SK-N-SH (cell line): ENCODE measurements at regions not wholly inside any gene's neighbourhood (a gene's known extent, or its start where the extent isn't known, plus 50 kb on each side); places are given as distances from the start of the nearest gene placed in this dataset.

Experiments used
- CTCF ChIA-PET: fragments of 300-600, 350-600 bp; formaldehyde crosslinking; extraction: SDS; loops from one replicate; lab custom pipeline; 2021; lab: Yijun Ruan, JAX
- POLR2A ChIA-PET: fragments of 350-600 bp; sonication (Branson Sonifier 250); formaldehyde crosslinking; extraction: SDS; loops from one replicate; lab custom pipeline; 2020; ENCODE audit warnings: antibody characterized with exemption, inconsistent platforms; lab: Yijun Ruan, JAX
- DNase-seq: peaks from one replicate; pipeline ENCODE4 v3.0.0; 2012
- H2AFZ ChIP-seq: fragments of 200-600 bp; sonication (generic); 2 replicates; pipeline ENCODE4 v1.8.1; 2016; ENCODE audit warnings: antibody characterized with exemption, mild to moderate bottlenecking, low read depth
- H3F3A ChIP-seq: fragments of 200-600 bp; sonication (generic); replicated peaks from 2 replicates; pipeline ENCODE3; 2016; ENCODE audit warnings: antibody characterized with exemption, mild to moderate bottlenecking; ENCODE audit not compliant: insufficient read depth
- H3K27ac ChIP-seq, 2 experiments: fragments of 200-500 bp in 1 of 2; fragments of 200-600 bp in 1 of 2; sonication (Bioruptor generic) in 1 of 2; sonication (generic), shearing (Covaris generic) in 1 of 2; 2 replicates each; pipeline versions ENCODE4 v1.5.1 to v1.6.1; 2014 to 2016; ENCODE audit warnings: low read depth in 2 of 2, inconsistent platforms in 1 of 2, low read length in 1 of 2, mild to moderate bottlenecking in 1 of 2, mixed read lengths in 1 of 2
- H3K27me3 ChIP-seq: fragments of 200-600 bp; sonication (generic), shearing (Covaris generic); 2 replicates; pipeline ENCODE4 v1.6.1; 2016; ENCODE audit warnings: mixed run types; ENCODE audit not compliant: insufficient read depth
- H3K36me3 ChIP-seq, 2 experiments: fragments of 200-500 bp in 1 of 2; fragments of 200-600 bp in 1 of 2; sonication (Bioruptor generic) in 1 of 2; sonication (generic) in 1 of 2; replicated peaks in 1 of 2; 2 replicates each; pipeline versions ENCODE3 to v1.5.1; 2014 to 2016; ENCODE audit warnings: low read length in 1 of 2, mild to moderate bottlenecking in 1 of 2; ENCODE audit not compliant: insufficient read depth in 2 of 2, control insufficient read depth in 1 of 2
- H3K4me1 ChIP-seq, 2 experiments: fragments of 200-500 bp in 1 of 2; fragments of 200-600 bp in 1 of 2; sonication (Bioruptor generic) in 1 of 2; sonication (generic), shearing (Covaris generic) in 1 of 2; 2 replicates each; pipeline versions ENCODE4 v1.5.1 to v1.6.1; 2014 to 2016; ENCODE audit warnings: low read depth in 1 of 2, low read length in 1 of 2, mixed run types in 1 of 2; ENCODE audit not compliant: insufficient read depth in 2 of 2, control insufficient read depth in 1 of 2
- H3K4me2 ChIP-seq: fragments of 200-600 bp; sonication (generic), shearing (Covaris generic); 2 replicates; pipeline ENCODE4 v1.6.1; 2017; ENCODE audit warnings: mixed run types
- H3K4me3 ChIP-seq, 2 experiments: fragments of 200-500 bp in 1 of 2; fragments of 200-600 bp in 1 of 2; sonication (Bioruptor generic) in 1 of 2; sonication (generic), shearing (Covaris generic) in 1 of 2; 2 replicates each; pipeline versions ENCODE4 v1.5.1 to v1.8.1; 2014 to 2016; ENCODE audit warnings: low read depth in 2 of 2, inconsistent platforms in 1 of 2, low read length in 1 of 2, mild to moderate bottlenecking in 1 of 2, mixed read lengths in 1 of 2, moderate library complexity in 1 of 2
- H3K79me2 ChIP-seq: fragments of 200-600 bp; sonication (generic); 2 replicates; pipeline ENCODE4 v1.8.1; 2017; ENCODE audit warnings: mild to moderate bottlenecking; ENCODE audit not compliant: insufficient read depth
- H3K9ac ChIP-seq: fragments of 200-600 bp; sonication (generic); 2 replicates; pipeline ENCODE4 v1.6.1; 2017; ENCODE audit warnings: mixed run types
- H3K9me2 ChIP-seq: fragments of 200-600 bp; sonication (generic); 2 replicates; pipeline ENCODE4 v1.6.1; 2017; ENCODE audit warnings: mixed run types
- H3K9me3 ChIP-seq: fragments of 200-600 bp; sonication (generic); 2 replicates; pipeline ENCODE4 v1.6.1; 2017; ENCODE audit warnings: mixed run types, mild to moderate bottlenecking, moderate library complexity
- H4K20me1 ChIP-seq: fragments of 200-600 bp; sonication (generic); 2 replicates; pipeline ENCODE4 v1.6.1; 2017; ENCODE audit warnings: mild to moderate bottlenecking, mixed run types; ENCODE audit not compliant: insufficient read depth
- ELF1 ChIP-seq: IDR thresholded peaks from 2 replicates; pipeline ENCODE4 v1.4.0; 2012
- FOXM1 ChIP-seq: IDR thresholded peaks from 2 replicates; pipeline ENCODE4 v1.4.0; 2012; ENCODE audit warnings: low read depth, mild to moderate bottlenecking
- GATA2 ChIP-seq: sonication (generic); formaldehyde crosslinking; IDR thresholded peaks from 2 replicates; pipeline ENCODE4 v1.5.0; 2020; ENCODE audit warnings: mild to moderate bottlenecking, missing genetic modification reagents
- NRF1 ChIP-seq: IDR thresholded peaks from 2 replicates; pipeline ENCODE4 v1.6.1; 2012; ENCODE audit warnings: low read depth, mild to moderate bottlenecking, low read length
- RAD21 ChIP-seq: IDR thresholded peaks from 2 replicates; pipeline ENCODE4 v1.6.1; 2012; ENCODE audit warnings: mild to moderate bottlenecking, low read length
- RFX5 ChIP-seq: IDR thresholded peaks from 2 replicates; pipeline ENCODE4 v1.6.1; 2012; ENCODE audit warnings: mild to moderate bottlenecking, improper control_type of control experiment, low read length
- SIN3A ChIP-seq: IDR thresholded peaks from 2 replicates; pipeline ENCODE4 v1.6.1; 2012; ENCODE audit warnings: low read depth, mild to moderate bottlenecking, low read length, moderate library complexity, borderline replicate concordance
- TCF12 ChIP-seq: IDR thresholded peaks from 2 replicates; pipeline ENCODE4 v1.4.0; 2012
- USF1 ChIP-seq: IDR thresholded peaks from 2 replicates; pipeline ENCODE4 v1.4.0; 2012; ENCODE audit warnings: low read depth, borderline replicate concordance
- YY1 ChIP-seq: IDR thresholded peaks from 2 replicates; pipeline ENCODE4 v1.4.0; 2012; ENCODE audit warnings: low read depth, mild to moderate bottlenecking
- WGBS: methylation state at CpG from one replicate; pipeline ENCODE4 v1.1.6; 2017; ENCODE audit warnings: low lambda C conversion rate; 5-methylcytosine and 5-hydroxymethylcytosine counted together
- TF ChIP-seq, protein P1 (sequence below): IDR thresholded peaks from 2 replicates; pipeline ENCODE4 v1.6.1; 2012; ENCODE audit warnings: mild to moderate bottlenecking, low read depth, low read length, moderate library complexity

- Histone ChIP-seq H4K20me1 (no peaks in the 10 kb centered on the region), H3K27me3 (no peaks in the 10 kb centered on the region), H3K36me3 (no peaks in the 10 kb centered on the region), H3K9ac (no peak overlapping the region), H2AFZ (peak overlapping the region; percentile 8; the same call in 1 of the 2 replicates), H3K9me2 (no peaks in the 10 kb centered on the region), H3K4me1 (peaks cover 27% of the 10 kb centered on the region in 2 experiments), H3K4me3 (no peak overlapping the region), H3K4me2 (no peak overlapping the region), H3K27ac (no peak overlapping the region), H3F3A (peaks cover 13% of the 10 kb centered on the region), H3K9me3 (no peaks in the 10 kb centered on the region), H3K79me2 (no peaks in the 10 kb centered on the region)
- WGBS = 65% methylated on average over 3 of the region's 3 CpGs
- no peak for DNase-seq
- TF ChIP-seq GATA2 (CRISPR knock-in tag) (peak; percentile 38), SIN3A (no peak), RFX5 (no peak), TCF12 (0 out of 2 replicates have a peak, but pooled peaks have one; percentile 4)
- ChIA-PET CTCF (interaction anchor here (0.7 to 0.8 kb wide), 2 partner anchors 10 to 341 kb away, joined by 3 read pairs; no protein-coding TSS in a partner anchor), POLR2A (no interaction called here)
Measured at GRCh38 chr16:51641191-51641765, 490.2 kb upstream of the SALL1 start.

DNA sequence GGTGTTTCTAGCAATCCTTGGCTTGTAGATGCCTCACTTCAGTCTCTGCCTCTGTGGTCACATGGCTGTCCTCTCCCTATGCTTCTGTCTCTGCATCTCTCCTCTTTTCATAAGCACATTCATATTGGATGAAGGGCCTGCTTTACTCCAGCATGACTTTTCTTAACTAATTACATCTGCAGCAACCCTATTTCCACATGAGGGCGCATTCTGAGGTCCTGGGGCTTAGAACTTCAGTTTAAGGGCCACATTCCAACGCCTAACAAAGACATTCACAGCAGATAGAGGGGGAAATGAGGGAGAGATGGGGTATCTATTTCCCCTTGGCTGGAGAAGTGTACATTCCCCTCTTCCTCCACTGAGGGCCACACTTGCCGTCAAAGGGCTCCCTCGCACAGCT lies 489.1 kb upstream of the SALL1 start:
- Histone ChIP-seq H3K9me3 (no peaks in the 10 kb centered on the region), H3K79me2 (no peaks in the 10 kb centered on the region), H4K20me1 (no peaks in the 10 kb centered on the region), H3K9me2 (no peaks in the 10 kb centered on the region), H3F3A (peaks cover 13% of the 10 kb centered on the region), H3K4me2 (no peak overlapping the region), H2AFZ (no peak overlapping the region), H3K27ac (no peak overlapping the region), H3K27me3 (no peaks in the 10 kb centered on the region), H3K4me1 (peaks cover 27% of the 10 kb centered on the region in 2 experiments)
- WGBS = 72% methylated on average over 4 of the region's 4 CpGs
- DNase-seq = no peak
- CTCF ChIA-PET = interaction anchor here (0.7 to 1.3 kb wide), 4 partner anchors 10 to 343 kb away, joined by 3 to 4 read pairs (median 3); no protein-coding TSS in a partner anchor
- no peak for TF ChIP-seq FOXM1
- TF ChIP-seq RAD21 = no peak
- no peak for TF ChIP-seq NRF1
- no peak for TF ChIP-seq YY1
- TF ChIP-seq USF1 = no peak
- TF ChIP-seq, protein P1, sequence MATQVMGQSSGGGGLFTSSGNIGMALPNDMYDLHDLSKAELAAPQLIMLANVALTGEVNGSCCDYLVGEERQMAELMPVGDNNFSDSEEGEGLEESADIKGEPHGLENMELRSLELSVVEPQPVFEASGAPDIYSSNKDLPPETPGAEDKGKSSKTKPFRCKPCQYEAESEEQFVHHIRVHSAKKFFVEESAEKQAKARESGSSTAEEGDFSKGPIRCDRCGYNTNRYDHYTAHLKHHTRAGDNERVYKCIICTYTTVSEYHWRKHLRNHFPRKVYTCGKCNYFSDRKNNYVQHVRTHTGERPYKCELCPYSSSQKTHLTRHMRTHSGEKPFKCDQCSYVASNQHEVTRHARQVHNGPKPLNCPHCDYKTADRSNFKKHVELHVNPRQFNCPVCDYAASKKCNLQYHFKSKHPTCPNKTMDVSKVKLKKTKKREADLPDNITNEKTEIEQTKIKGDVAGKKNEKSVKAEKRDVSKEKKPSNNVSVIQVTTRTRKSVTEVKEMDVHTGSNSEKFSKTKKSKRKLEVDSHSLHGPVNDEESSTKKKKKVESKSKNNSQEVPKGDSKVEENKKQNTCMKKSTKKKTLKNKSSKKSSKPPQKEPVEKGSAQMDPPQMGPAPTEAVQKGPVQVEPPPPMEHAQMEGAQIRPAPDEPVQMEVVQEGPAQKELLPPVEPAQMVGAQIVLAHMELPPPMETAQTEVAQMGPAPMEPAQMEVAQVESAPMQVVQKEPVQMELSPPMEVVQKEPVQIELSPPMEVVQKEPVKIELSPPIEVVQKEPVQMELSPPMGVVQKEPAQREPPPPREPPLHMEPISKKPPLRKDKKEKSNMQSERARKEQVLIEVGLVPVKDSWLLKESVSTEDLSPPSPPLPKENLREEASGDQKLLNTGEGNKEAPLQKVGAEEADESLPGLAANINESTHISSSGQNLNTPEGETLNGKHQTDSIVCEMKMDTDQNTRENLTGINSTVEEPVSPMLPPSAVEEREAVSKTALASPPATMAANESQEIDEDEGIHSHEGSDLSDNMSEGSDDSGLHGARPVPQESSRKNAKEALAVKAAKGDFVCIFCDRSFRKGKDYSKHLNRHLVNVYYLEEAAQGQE = no peak
- no peak for TF ChIP-seq ELF1
- TF ChIP-seq SIN3A = no peak
- TF ChIP-seq, all 33 proteins: peak for 0
- POLR2A ChIA-PET = no interaction called here
- Histone ChIP-seq H3K9ac (no peak overlapping the region), H3K4me3 (no peak overlapping the region), H3K36me3 (no peaks in the 10 kb centered on the region)
